CD14-positive monocyte (primary cell): ENCODE measurements at regions not wholly inside any gene's neighbourhood (a gene's known extent, or its start where the extent isn't known, plus 50 kb on each side); places are given as distances from the start of the nearest gene placed in this dataset.
A peak's percentile ranks its signal among the peaks of the same experiment; 100 is the strongest.

Experiments
- DNase-seq, 3 donors: peaks; one replicate each; pipeline ENCODE4 v3.0.0-alpha.2; 2011 to 2022
- H2AFZ ChIP-seq: 2 replicates; pipeline ENCODE4 v1.6.0; 2012; ENCODE audit warnings: mild to moderate bottlenecking, low read depth, low read length, inconsistent platforms; ENCODE audit not compliant: insufficient read depth, poor library complexity, severe bottlenecking
- H3K27ac ChIP-seq, 2 donors: 1 replicate in 1 of 2; 2 replicates in 1 of 2; pipeline ENCODE4 v1.5.1; 2012 to 2013; ENCODE audit warnings: low read length in 2 of 2, control low read depth in 1 of 2, inconsistent platforms in 1 of 2, low read depth in 1 of 2, mild to moderate bottlenecking in 1 of 2
- H3K27me3 ChIP-seq, 2 donors: one replicate each; pipeline versions ENCODE4 v1.6.0 to v1.6.1; 2011 to 2013; ENCODE audit warnings: low read length in 2 of 2; ENCODE audit not compliant: control insufficient read depth in 2 of 2, insufficient read depth in 2 of 2
- H3K36me3 ChIP-seq, 2 donors: replicated peaks in 1 of 2; 1 replicate in 1 of 2; 2 replicates in 1 of 2; pipeline versions ENCODE4 v1.5.1 to v1.6.1; 2012 to 2013; ENCODE audit warnings: low read length in 2 of 2, control low read depth in 1 of 2, inconsistent platforms in 1 of 2, mild to moderate bottlenecking in 1 of 2; ENCODE audit not compliant: insufficient read depth in 2 of 2, control insufficient read depth in 1 of 2
- H3K4me1 ChIP-seq, 2 donors: 1 replicate in 1 of 2; 2 replicates in 1 of 2; pipeline versions ENCODE4 v1.5.1 to v1.6.1; 2012 to 2013; ENCODE audit warnings: low read length in 2 of 2, control low read depth in 1 of 2, inconsistent platforms in 1 of 2, mild to moderate bottlenecking in 1 of 2, moderate library complexity in 1 of 2; ENCODE audit not compliant: insufficient read depth in 2 of 2, control insufficient read depth in 1 of 2
- H3K4me2 ChIP-seq: replicated peaks from 2 replicates; pipeline ENCODE3; 2012; ENCODE audit warnings: low read length, moderate library complexity, mild to moderate bottlenecking; ENCODE audit not compliant: poor library complexity, severe bottlenecking; ENCODE audit errors: extremely low read depth
- H3K4me3 ChIP-seq, 3 experiments: fragments of 200-600 bp in 1 of 3; sonication (generic) in 1 of 3; replicated peaks in 1 of 3; 1 replicate in 2 of 3; 2 replicates in 1 of 3; pipeline ENCODE4 v1.5.1; 2011 to 2013; ENCODE audit warnings: low read length in 3 of 3, mild to moderate bottlenecking in 3 of 3, control low read depth in 2 of 3, low read depth in 2 of 3, inconsistent platforms in 1 of 3, moderate library complexity in 1 of 3
- H3K79me2 ChIP-seq: 2 replicates; pipeline ENCODE4 v1.6.0; 2012; ENCODE audit warnings: mild to moderate bottlenecking, control low read depth, inconsistent platforms, low read length, moderate library complexity; ENCODE audit not compliant: insufficient read depth
- H3K9ac ChIP-seq: 2 replicates; pipeline ENCODE4 v1.6.0; 2017; ENCODE audit warnings: low read length, mild to moderate bottlenecking; ENCODE audit not compliant: insufficient read depth, poor library complexity, severe bottlenecking
- H3K9me3 ChIP-seq, 2 donors: replicated peaks in 1 of 2; 1 replicate in 1 of 2; 2 replicates in 1 of 2; pipeline versions ENCODE4 v1.5.1 to v1.6.1; 2012 to 2013; ENCODE audit warnings: low read length in 2 of 2, control low read depth in 1 of 2; ENCODE audit not compliant: control insufficient read depth in 1 of 2, insufficient read depth in 1 of 2
- H4K20me1 ChIP-seq: 2 replicates; pipeline ENCODE4 v1.6.0; 2012; ENCODE audit warnings: mild to moderate bottlenecking, low read length, control low read depth, moderate library complexity; ENCODE audit not compliant: insufficient read depth
- H3K27ac Mint-ChIP-seq, 7 donors: one replicate each; pipeline ENCODE4 v1.8.0; 2020; ENCODE audit warnings: mild to moderate bottlenecking in 7 of 7, mixed read lengths in 7 of 7, moderate library complexity in 6 of 7, inconsistent platforms in 2 of 7
- H3K27me3 Mint-ChIP-seq, 3 donors: one replicate each; pipeline ENCODE4 v1.8.0; 2021 to 2022; ENCODE audit warnings: low read depth in 3 of 3, mild to moderate bottlenecking in 3 of 3, mixed read lengths in 3 of 3, moderate library complexity in 3 of 3, inconsistent platforms in 1 of 3
- H3K36me3 Mint-ChIP-seq, 2 donors: one replicate each; pipeline ENCODE4 v1.8.0; 2020; ENCODE audit warnings: mixed read lengths in 2 of 2, inconsistent platforms in 1 of 2, mild to moderate bottlenecking in 1 of 2
- H3K4me1 Mint-ChIP-seq: one replicate; pipeline ENCODE4 v1.8.0; 2020; ENCODE audit warnings: mild to moderate bottlenecking, mixed read lengths
- H3K4me3 Mint-ChIP-seq, 2 donors: one replicate each; pipeline ENCODE4 v1.8.0; 2020; ENCODE audit warnings: mild to moderate bottlenecking in 2 of 2, mixed read lengths in 2 of 2, moderate library complexity in 1 of 2
- H3K9me3 Mint-ChIP-seq, 7 donors: one replicate each; pipeline ENCODE4 v1.8.0; 2020 to 2022; ENCODE audit warnings: mixed read lengths in 7 of 7, mild to moderate bottlenecking in 6 of 7, moderate library complexity in 6 of 7, inconsistent platforms in 2 of 7
- CTCF ChIP-seq: fragments of 200-600 bp; IDR thresholded peaks from one replicate; pipeline ENCODE4 v1.8.0; 2022; ENCODE audit warnings: antibody characterized with exemption, mild to moderate bottlenecking
- WGBS: methylation state at CpG from one replicate; pipeline ENCODE4 v1.1.5; 2013; ENCODE audit warnings: missing lambda C conversion rate; ENCODE audit not compliant: insufficient coverage; 5-methylcytosine and 5-hydroxymethylcytosine counted together
- intact Hi-C, 2 donors: fragments of 100-400 bp; cut with micrococcal nuclease; formaldehyde crosslinking; loops; one replicate each; pipeline versions ENCODE4 v1.15.0 to v1.15.1; 2023

GRCh38 chr1:207218512-207219362, 102.7 kb upstream of the CD55 start:
- peak overlapping the region in 1 of 2 donors; percentile 46 for H3K4me3 Mint-ChIP-seq
- Histone ChIP-seq H3K27me3 (no peaks in the 10 kb centered on the region), H2AFZ (peak overlapping the region; percentile 44), H4K20me1 (no peaks in the 10 kb centered on the region), H3K36me3 (no peaks in the 10 kb centered on the region), H3K9me3 (peaks cover 0 to 7% of the 10 kb centered on the region in 2 donors), H3K4me3 (no peak overlapping the region), H3K9ac (no peak overlapping the region), H3K79me2 (no peaks in the 10 kb centered on the region), H3K27ac (no peak overlapping the region), H3K4me2 (peak overlapping the region; percentile 20), H3K4me1 (peaks cover 8 to 16% of the 10 kb centered on the region in 2 donors)
- peaks cover 3 to 9% (median 4%) of the 10 kb centered on the region in 7 donors for H3K9me3 Mint-ChIP-seq
- DNase-seq, result no peak
- 40% methylated on average over 3 of the region's 6 CpGs for WGBS
- intact Hi-C loops, result no loop called here
- H3K27ac Mint-ChIP-seq, result no peak overlapping the region
- H3K27me3 Mint-ChIP-seq, result peaks cover 0 to 12% (median 2%) of the 10 kb centered on the region in 3 donors
- H3K4me1 Mint-ChIP-seq, result peaks cover 16% of the 10 kb centered on the region
- no peak for TF ChIP-seq CTCF
- no peaks in the 10 kb centered on the region for H3K36me3 Mint-ChIP-seq

- Histone ChIP-seq H3K79me2 (no peaks in the 10 kb centered on the region), H3K36me3 (no peaks in the 10 kb centered on the region), H4K20me1 (no peaks in the 10 kb centered on the region), H3K27me3 (no peaks in the 10 kb centered on the region), H2AFZ (no peak overlapping the region), H3K4me1 (peaks cover 8 to 16% of the 10 kb centered on the region in 2 donors), H3K4me3 (no peak overlapping the region), H3K9ac (no peak overlapping the region), H3K4me2 (no peak overlapping the region), H3K27ac (no peak overlapping the region), H3K9me3 (no peaks in the 10 kb centered on the region)
- TF ChIP-seq CTCF, result no peak
- peaks cover 16% of the 10 kb centered on the region for H3K4me1 Mint-ChIP-seq
- intact Hi-C loops, result no loop called here
- 94% methylated on average over 14 of the region's 24 CpGs for WGBS
- H3K36me3 Mint-ChIP-seq, result no peaks in the 10 kb centered on the region
- no peak overlapping the region for H3K4me3 Mint-ChIP-seq
- peaks cover 0 to 9% (median 2%) of the 10 kb centered on the region in 3 donors for H3K27me3 Mint-ChIP-seq
- no peaks in the 10 kb centered on the region for H3K9me3 Mint-ChIP-seq
- DNase-seq, result no peak
- H3K27ac Mint-ChIP-seq, result no peak overlapping the region
Observed at GRCh38 chr1:207219979-207220889, 101.2 kb upstream of the CD55 start.
